ENCODE measurements at regions not wholly inside any gene's neighbourhood (a gene's known extent, or its start where the extent isn't known, plus 50 kb on each side); places are given as distances from the start of the nearest gene placed in this dataset.

DNA sequence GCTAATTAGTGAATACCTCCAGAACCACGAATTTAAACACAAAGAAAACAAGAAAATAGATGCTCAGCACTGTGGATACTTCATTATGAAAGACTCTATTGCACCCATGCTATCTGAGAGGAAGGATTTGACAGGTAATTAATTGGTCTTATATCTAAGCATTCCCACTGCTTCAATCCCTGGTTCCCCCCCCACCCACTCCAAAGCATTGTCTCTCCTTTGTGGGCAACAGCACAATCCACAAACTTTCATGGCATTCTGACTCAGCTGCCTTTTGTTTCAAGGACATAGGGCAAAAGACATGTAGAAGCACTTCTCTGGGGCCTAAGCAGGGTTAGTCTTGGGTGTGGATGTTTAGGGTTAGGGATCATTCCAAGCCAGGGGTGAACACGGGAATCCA is 551.4 kb downstream of the BUD13 start:
- TF ChIP-seq, protein P1, sequence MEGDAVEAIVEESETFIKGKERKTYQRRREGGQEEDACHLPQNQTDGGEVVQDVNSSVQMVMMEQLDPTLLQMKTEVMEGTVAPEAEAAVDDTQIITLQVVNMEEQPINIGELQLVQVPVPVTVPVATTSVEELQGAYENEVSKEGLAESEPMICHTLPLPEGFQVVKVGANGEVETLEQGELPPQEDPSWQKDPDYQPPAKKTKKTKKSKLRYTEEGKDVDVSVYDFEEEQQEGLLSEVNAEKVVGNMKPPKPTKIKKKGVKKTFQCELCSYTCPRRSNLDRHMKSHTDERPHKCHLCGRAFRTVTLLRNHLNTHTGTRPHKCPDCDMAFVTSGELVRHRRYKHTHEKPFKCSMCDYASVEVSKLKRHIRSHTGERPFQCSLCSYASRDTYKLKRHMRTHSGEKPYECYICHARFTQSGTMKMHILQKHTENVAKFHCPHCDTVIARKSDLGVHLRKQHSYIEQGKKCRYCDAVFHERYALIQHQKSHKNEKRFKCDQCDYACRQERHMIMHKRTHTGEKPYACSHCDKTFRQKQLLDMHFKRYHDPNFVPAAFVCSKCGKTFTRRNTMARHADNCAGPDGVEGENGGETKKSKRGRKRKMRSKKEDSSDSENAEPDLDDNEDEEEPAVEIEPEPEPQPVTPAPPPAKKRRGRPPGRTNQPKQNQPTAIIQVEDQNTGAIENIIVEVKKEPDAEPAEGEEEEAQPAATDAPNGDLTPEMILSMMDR (conservative IDR thresholded peaks at IDR 0.05; ENCODE audit: low read depth in 2 of 2) = no peak
- no peak for TF ChIP-seq ZNF114 (CRISPR knock-in tag; IDR thresholded peaks at IDR 0.05)
- TF ChIP-seq POLR2AphosphoS5 (IDR thresholded peaks at IDR 0.05; ENCODE audit: low read depth) = no peak
- TF ChIP-seq, protein P2, sequence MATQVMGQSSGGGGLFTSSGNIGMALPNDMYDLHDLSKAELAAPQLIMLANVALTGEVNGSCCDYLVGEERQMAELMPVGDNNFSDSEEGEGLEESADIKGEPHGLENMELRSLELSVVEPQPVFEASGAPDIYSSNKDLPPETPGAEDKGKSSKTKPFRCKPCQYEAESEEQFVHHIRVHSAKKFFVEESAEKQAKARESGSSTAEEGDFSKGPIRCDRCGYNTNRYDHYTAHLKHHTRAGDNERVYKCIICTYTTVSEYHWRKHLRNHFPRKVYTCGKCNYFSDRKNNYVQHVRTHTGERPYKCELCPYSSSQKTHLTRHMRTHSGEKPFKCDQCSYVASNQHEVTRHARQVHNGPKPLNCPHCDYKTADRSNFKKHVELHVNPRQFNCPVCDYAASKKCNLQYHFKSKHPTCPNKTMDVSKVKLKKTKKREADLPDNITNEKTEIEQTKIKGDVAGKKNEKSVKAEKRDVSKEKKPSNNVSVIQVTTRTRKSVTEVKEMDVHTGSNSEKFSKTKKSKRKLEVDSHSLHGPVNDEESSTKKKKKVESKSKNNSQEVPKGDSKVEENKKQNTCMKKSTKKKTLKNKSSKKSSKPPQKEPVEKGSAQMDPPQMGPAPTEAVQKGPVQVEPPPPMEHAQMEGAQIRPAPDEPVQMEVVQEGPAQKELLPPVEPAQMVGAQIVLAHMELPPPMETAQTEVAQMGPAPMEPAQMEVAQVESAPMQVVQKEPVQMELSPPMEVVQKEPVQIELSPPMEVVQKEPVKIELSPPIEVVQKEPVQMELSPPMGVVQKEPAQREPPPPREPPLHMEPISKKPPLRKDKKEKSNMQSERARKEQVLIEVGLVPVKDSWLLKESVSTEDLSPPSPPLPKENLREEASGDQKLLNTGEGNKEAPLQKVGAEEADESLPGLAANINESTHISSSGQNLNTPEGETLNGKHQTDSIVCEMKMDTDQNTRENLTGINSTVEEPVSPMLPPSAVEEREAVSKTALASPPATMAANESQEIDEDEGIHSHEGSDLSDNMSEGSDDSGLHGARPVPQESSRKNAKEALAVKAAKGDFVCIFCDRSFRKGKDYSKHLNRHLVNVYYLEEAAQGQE (IDR thresholded peaks at IDR 0.05; ENCODE audit: unreplicated experiment) = no peak
- no peak for TF ChIP-seq NANOG (IDR thresholded peaks at IDR 0.05; ENCODE audit: borderline replicate concordance)
- no peak for TF ChIP-seq EZH2 (IDR thresholded peaks at IDR 0.05; ENCODE audit: low read depth, unreplicated experiment)
- TF ChIP-seq JUNB (IDR thresholded peaks at IDR 0.05; ENCODE audit: unreplicated experiment) = no peak
- TF ChIP-seq CREB1 (CRISPR knock-in tag; IDR thresholded peaks at IDR 0.05; ENCODE audit: low read depth) = no peak
- no peak for TF ChIP-seq EZH2phosphoT487 (IDR thresholded peaks at IDR 0.05; ENCODE audit: unreplicated experiment)
